ENCODE measurements at regions not wholly inside any gene's neighbourhood (a gene's known extent, or its start where the extent isn't known, plus 50 kb on each side); places are given as distances from the start of the nearest gene placed in this dataset.

DNA sequence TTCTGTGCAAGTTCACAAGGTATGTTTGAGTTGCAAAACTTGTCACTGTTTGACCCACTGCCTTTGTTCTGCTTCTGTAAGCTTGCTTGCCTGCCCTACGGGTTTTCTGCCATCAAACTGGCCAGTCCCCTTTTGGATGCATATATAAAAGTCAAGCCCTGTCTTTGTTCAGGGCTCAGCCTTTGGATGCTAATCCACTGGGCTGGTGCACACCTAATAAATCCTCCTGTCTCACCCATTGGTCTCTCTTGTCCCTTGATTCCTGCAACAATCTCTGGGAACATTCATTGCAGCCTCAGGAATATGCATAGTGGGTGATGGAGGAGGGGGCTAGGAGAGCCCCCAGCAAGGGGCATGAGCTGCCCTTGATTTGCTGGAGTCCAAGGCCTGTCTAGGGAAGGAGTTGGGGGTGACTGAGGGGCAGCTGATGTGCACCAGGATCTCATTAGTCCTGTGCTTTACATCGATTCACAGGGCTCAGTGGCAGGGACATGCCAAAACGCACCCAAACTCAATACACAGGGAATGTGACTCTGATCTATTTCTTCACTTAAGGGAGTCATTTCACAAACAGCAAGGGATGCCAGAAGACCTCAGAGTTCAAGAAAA, 225.4 kb upstream of the NLRP1 start:
- no peaks in the 10 kb centered on the region for H3K9me3 ChIP-seq (ENCODE audit: low read depth)
- no peaks in the 10 kb centered on the region for H3K36me3 ChIP-seq
- TF ChIP-seq, protein P1, sequence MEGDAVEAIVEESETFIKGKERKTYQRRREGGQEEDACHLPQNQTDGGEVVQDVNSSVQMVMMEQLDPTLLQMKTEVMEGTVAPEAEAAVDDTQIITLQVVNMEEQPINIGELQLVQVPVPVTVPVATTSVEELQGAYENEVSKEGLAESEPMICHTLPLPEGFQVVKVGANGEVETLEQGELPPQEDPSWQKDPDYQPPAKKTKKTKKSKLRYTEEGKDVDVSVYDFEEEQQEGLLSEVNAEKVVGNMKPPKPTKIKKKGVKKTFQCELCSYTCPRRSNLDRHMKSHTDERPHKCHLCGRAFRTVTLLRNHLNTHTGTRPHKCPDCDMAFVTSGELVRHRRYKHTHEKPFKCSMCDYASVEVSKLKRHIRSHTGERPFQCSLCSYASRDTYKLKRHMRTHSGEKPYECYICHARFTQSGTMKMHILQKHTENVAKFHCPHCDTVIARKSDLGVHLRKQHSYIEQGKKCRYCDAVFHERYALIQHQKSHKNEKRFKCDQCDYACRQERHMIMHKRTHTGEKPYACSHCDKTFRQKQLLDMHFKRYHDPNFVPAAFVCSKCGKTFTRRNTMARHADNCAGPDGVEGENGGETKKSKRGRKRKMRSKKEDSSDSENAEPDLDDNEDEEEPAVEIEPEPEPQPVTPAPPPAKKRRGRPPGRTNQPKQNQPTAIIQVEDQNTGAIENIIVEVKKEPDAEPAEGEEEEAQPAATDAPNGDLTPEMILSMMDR (IDR thresholded peaks at IDR 0.05; ENCODE audit: low read depth, low read length): no peak
- DNase-seq (ENCODE audit: low read depth in 1 of 2, low spot score in 1 of 2): no peak
- H3K4me1 ChIP-seq (ENCODE audit: low read depth): no peaks in the 10 kb centered on the region
- H3K27me3 ChIP-seq: no peaks in the 10 kb centered on the region
- H3K4me3 ChIP-seq: no peak overlapping the region
- no peak overlapping the region for H3K27ac ChIP-seq

DNA sequence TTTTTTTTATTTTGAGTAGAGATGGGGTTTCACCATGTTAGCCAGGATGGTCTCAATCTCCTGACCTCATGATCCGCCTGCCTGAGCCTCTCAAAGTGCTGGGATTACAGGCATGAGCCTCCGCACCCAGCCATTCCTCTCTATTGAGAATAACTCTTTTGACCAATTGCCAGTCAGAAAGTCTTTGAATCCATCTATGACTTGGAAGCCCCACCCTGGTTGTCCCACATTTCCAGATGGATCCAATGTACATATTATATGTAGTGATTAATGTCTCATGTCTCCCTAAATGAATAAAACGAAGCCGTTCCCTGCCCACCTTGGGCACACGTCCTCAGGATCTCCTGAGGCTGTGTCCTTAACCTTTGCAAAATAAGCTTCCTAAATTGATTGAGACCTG, 228.3 kb upstream of the NLRP1 start:
- TF ChIP-seq, protein P1 (IDR thresholded peaks at IDR 0.05; ENCODE audit: low read depth, low read length): no peak
- no peaks in the 10 kb centered on the region for H3K27me3 ChIP-seq
- H3K36me3 ChIP-seq: no peaks in the 10 kb centered on the region
- H3K27ac ChIP-seq: no peak overlapping the region
- no peaks in the 10 kb centered on the region for H3K9me3 ChIP-seq (ENCODE audit: low read depth)
- no peak for DNase-seq (ENCODE audit: low read depth in 1 of 2, low spot score in 1 of 2)
- H3K4me3 ChIP-seq: no peak overlapping the region
- H3K4me1 ChIP-seq (ENCODE audit: low read depth): no peaks in the 10 kb centered on the region

DNA sequence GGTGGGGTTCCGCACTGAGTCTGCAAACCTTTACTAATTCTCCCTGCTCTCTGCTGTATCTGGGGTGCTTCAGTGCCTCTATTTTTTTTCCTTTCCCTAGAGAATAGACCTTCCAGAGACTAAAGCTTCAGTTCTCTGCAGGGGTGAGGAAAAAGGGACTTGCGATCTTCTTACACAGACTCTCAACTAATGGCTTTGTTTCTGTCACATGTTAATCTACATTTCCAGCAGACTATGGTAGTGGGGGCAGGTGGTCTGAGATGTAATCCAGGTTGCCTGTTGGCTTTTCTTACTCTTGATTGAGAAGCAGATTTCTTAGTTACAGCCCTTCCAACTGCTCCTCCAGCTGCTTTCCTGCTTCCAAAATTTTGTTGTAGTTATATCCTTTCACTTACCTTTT, 229.0 kb upstream of the NLRP1 start:
- TF ChIP-seq, protein P1 (IDR thresholded peaks at IDR 0.05; ENCODE audit: low read depth, low read length): no peak
- Histone ChIP-seq H3K27me3 (no peaks in the 10 kb centered on the region), H3K36me3 (no peaks in the 10 kb centered on the region), H3K4me3 (no peak overlapping the region), H3K4me1 (ENCODE audit: low read depth) (no peaks in the 10 kb centered on the region), H3K9me3 (ENCODE audit: low read depth) (no peaks in the 10 kb centered on the region), H3K27ac (no peak overlapping the region)
- DNase-seq (ENCODE audit: low read depth in 1 of 2, low spot score in 1 of 2): no peak

DNA sequence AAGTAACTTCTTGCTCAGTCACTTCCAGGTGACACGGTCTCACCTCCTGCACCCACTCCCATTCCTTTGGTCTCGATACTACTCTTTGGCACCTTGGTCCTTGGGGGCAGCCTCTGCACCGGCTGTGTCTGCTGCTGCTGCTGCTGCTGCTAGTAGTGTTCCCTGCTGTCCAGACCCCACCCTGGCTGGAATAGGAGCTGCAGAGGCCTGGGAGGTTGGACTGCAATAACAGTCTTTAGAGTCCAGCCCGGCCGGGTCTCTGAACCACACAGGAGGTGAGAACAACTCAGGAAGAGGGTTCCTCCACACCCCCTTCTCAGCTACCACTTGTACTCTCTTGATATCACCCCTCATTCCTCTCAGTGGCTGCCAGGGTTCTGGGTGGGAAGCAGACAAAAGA, 231.1 kb upstream of the NLRP1 start:
- TF ChIP-seq, protein P1 (IDR thresholded peaks at IDR 0.05; ENCODE audit: low read depth, low read length): no peak
- H3K27ac ChIP-seq: no peak overlapping the region
- H3K4me3 ChIP-seq: no peak overlapping the region
- DNase-seq (ENCODE audit: low read depth in 1 of 2, low spot score in 1 of 2): no peak
- H3K9me3 ChIP-seq (ENCODE audit: low read depth): no peaks in the 10 kb centered on the region
- no peaks in the 10 kb centered on the region for H3K4me1 ChIP-seq (ENCODE audit: low read depth)
- no peaks in the 10 kb centered on the region for H3K36me3 ChIP-seq
- no peaks in the 10 kb centered on the region for H3K27me3 ChIP-seq

DNA sequence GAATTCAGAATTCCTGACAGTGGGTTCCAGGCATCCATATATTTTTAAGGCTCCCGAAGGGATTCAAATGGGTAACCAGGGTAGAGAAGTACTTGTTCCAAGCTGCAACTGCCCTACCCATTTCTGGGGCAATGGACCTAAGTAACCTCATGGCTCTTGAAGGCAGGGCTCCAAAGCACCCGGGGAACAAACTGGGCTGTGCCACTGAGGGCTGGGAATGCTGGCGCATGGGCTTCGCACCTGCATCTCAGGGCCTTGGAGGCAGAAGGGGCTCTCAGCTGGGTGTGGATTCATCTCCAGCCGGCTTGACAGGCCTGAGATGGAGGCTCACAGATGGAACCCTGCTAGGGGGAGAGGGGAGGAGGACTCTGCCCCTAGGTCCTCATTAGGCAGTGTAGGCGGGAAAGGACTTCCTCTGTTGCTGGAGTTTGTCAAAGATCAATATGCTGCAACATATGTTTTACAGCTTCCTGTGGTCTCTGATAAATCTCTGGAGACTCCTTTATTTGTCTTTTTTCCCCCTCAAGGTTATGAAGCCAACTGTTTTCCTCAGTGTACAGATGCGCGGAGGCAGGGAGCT, 232.3 kb upstream of the NLRP1 start:
- no peak overlapping the region for H3K4me3 ChIP-seq
- no peaks in the 10 kb centered on the region for H3K36me3 ChIP-seq
- no peaks in the 10 kb centered on the region for H3K4me1 ChIP-seq (ENCODE audit: low read depth)
- no peak overlapping the region for H3K27ac ChIP-seq
- no peaks in the 10 kb centered on the region for H3K27me3 ChIP-seq
- no peaks in the 10 kb centered on the region for H3K9me3 ChIP-seq (ENCODE audit: low read depth)
- DNase-seq (ENCODE audit: low read depth in 1 of 2, low spot score in 1 of 2): no peak
- TF ChIP-seq, protein P1 (IDR thresholded peaks at IDR 0.05; ENCODE audit: low read depth, low read length): no peak
